SK-MEL-5 (cell line): ENCODE measurements at regions not wholly inside any gene's neighbourhood (a gene's known extent, or its start where the extent isn't known, plus 50 kb on each side); places are given as distances from the start of the nearest gene placed in this dataset.

ENCODE experiments used
- DNase-seq: peaks from one replicate; pipeline ENCODE4 v3.0.0-alpha.2; 2016; ENCODE audit warnings: low read depth, low spot score
- in situ Hi-C: cut with HindIII; loops from 2 replicates; pipeline ENCODE4 v1.10.0; 2016; ENCODE audit warnings: low sequenced_read_pairs, high pct_unique_total_duplicates, low pct_unique_long_range_greater_than_20kb

DNA sequence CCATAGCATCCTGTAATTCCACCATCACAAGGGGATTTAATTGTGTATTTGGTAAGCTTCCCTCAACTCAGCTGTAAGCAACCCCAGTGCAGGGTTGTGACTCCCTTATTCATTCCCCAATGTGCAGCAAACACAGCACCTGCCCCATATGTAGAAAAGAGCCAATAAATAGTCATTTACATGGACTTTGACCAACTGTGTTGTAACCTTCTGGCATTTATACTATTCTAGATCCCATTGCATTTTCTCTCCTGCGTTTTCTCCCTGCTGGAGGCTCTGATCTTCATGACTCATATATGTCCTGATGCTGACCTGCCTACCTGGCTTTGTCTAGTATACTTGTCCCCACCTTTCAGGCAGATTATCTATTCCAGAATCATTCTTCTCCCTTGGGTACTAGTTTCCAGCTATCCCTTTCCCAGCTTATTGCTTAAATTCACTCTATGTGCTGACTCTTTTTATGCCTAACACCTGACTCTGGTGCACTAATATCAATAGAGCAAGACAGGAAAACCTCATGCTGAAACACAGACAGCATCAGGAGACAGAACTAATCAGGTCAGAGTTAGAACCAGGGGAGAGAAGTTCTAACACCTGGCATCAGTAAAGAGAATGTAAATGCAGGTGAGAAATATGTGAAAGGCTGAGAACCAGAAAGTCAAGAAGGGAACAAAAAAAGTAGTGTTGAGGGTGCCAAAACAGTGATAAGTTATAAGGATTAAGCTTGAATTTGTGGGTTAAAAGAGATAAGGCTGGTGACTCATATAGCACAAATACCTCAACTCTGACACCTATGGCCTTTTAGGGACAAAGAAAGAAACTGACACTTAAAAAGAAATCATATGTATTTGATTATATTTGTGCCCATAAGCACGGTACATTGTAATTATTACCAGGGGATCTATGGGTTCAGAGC lies 402.7 kb downstream of the IPMK start:
- no peak for DNase-seq
- in situ Hi-C loops, result no loop called here

- DNase-seq, result peak; percentile 22
- in situ Hi-C loops, result no loop called here
Observed at GRCh38 chr10:57849691-57850357, 417.9 kb downstream of the IPMK start.

DNA sequence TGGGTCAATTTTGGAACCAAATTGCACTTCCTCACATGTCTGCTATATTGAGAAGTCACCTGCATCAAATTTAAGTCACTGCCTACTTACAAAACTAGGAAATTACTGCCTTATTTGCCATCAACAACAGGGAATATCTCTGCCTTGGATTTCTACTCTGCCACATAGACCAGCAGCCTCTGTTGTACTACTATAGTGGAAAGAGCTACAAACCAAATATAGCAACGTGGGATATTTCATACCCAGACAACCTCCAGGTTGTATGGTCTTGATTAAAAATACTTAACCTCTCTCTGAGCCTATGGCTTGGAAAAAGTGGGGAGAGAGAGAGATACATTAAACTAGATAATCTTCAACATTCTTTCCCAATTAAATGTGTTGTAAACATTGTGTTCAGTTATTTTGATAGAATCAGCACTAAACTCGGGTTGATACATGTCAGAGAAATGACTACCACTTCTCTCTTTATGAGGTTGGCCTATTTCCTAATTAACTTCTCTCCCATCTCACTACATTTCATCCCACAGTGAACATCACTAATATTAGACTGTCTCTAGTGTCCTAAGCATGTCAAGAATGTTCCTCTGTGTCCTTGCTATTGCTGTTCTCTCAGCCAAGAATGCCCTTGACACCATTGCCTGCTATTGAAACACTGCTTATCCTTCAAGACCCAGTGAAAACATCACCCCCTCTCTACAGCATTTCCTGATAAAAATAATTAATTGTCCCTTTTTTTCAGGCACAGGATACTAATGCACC lies 421.2 kb downstream of the IPMK start:
- DNase-seq, result no peak
- in situ Hi-C loops, result no loop called here

DNA sequence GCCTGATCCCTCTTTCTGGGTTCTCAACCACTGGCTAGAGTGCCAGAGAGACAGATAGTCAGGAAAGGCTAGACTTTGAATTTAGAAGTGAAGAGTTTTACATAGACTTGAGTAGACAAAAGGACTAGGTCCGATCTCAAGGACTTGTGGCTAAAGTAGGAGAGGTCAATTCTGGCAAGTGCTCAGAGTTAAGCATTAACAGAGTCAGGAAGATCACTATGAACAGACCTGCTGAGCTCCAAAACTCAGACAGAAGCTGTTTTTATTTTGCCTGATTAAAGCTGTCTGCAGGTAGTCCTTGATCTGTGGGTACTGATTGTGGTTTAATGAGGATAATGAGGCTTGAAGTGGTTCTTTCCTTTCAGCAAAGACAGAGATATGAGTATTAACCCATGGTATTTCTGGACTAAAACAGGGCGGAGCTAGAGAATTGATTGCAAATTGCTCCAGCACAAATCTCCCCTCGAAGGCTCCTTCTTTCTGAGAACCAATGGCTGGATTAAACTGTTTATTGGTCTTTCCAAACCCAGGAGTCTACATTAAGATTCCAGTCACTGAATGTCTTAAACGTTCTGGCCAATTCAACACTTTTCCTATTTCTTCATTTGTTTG lies 423.2 kb downstream of the IPMK start:
- no peak for DNase-seq
- in situ Hi-C loops, result no loop called here

GRCh38 chr10:57830877-57831560 lies 436.7 kb downstream of the IPMK start:
- in situ Hi-C loops, result no loop called here
- no peak for DNase-seq

DNA sequence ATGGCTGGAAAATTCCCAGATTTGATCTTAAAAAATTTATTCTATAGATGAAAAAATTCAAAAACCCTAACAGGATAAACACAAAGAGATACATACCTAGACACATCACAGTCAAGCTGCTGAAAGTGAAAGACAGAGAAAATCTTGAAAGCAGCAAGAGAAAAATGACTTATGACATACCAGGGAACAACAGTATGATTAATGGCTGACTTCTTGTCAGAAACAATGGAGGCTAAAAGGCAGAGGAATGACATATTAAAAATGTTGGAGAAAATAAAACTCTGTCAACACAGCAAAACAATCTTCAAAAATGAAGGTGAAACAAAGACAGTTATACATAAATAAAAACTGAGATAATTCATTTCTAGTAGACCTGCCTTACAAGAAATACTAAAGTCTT lies 442.7 kb downstream of the IPMK start:
- in situ Hi-C loops, result no loop called here
- DNase-seq, result no peak

- DNase-seq, result no peak
- in situ Hi-C loops, result no loop called here
Observed at GRCh38 chr10:57823398-57823797, 444.3 kb downstream of the IPMK start.

- DNase-seq, result no peak
- in situ Hi-C loops, result no loop called here
Observed at GRCh38 chr10:57822965-57823364, 444.7 kb downstream of the IPMK start.

DNA sequence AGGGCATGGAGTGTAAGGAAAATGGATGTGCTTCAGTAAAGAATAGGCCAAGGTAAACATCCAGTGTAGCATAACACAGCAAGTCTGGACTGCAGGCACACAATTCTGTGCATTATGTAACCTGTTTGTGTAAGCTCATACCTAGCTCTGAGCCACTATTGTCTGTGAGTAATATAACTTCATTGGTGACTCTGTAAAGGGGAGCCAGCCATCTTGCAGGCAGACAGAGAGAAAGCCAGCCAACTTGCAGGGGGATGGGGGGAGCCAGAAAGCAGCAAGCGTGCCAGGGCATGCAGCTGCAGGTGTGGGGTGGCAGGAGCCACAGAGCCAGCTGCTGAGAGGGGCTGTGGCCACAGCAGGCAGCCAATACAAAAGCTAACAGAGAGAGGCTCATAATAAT lies 449.2 kb downstream of the IPMK start:
- in situ Hi-C loops, result no loop called here
- no peak for DNase-seq

DNA sequence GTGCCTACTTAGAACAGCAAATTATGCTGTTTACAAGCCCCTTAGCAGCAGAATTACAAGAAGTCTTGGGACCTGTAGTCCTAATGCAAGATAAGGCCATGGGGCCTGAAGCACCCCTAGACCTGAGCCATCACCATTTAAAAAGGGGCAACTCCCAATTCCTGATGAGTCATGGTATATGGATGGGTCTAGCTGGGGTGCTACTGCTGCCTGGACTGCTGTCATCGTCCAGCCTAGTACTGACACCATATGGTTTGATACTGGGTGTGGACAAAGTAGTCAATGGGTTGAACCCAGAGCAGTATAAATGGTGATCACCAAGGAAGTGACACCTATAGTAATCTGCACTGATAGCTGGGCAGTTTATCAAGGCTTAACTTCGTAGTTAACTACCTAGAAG lies 450.0 kb downstream of the IPMK start:
- DNase-seq, result no peak
- in situ Hi-C loops, result no loop called here

DNA sequence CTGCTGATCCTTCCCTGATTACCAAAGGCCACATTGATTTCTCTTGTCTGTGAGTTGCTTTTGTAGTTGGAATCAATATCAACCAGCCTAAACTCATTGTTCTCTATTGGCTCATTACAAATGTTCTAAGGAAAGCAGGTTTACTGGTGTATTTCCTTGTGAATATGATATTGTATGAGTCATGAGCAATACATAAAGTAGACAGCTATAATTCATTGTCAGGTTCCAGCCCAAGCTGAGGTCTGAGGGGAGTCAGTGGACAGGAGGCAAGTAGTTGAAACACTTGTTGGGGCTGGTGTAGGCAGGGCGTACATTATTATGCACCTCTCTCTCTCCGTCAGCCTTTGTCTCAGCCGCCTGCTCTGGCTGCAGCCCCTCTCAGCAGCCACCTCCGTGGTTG lies 451.7 kb downstream of the IPMK start:
- in situ Hi-C loops, result no loop called here
- DNase-seq, result no peak

DNA sequence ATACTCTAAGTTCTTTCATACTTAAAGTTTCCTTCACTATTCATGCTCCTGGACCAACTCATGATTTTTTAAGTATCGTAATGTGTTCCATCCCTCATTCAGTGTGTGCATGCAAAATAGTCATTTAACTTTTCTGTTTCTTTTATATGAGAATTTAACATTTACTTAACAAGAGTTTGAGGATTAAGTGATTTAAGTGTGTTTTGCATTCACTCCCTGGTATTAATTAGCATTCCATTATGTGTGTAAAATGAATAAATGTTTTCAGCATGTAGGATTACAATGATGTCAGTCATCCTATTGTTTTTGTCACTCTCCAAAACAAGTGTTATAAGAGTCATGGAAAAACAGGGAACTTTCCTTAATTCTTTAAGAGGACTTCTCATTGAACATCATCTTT lies 457.7 kb downstream of the IPMK start:
- no peak for DNase-seq
- in situ Hi-C loops, result no loop called here

GRCh38 chr10:57807906-57808305 lies 459.8 kb downstream of the IPMK start:
- no peak for DNase-seq
- in situ Hi-C loops, result no loop called here

DNA sequence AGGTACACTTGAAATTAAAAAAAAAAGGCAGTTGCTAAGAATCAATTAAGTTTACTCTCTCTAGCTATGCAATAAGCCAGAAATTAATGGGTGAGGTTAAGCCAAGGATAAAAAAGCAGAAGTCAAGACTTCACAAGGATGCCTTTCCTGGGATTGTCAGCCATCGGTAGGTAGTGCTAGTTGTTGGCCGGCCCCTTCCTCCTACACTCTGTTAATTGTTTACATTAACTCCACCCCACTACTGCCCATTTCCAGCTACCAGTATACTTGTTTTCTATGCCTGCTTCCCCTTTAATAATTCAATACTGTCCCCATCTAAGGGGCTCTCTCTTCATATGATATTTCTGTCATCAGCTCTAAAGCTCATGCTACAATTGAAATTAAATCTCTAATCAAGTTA lies 461.0 kb downstream of the IPMK start:
- in situ Hi-C loops, result no loop called here

DNA sequence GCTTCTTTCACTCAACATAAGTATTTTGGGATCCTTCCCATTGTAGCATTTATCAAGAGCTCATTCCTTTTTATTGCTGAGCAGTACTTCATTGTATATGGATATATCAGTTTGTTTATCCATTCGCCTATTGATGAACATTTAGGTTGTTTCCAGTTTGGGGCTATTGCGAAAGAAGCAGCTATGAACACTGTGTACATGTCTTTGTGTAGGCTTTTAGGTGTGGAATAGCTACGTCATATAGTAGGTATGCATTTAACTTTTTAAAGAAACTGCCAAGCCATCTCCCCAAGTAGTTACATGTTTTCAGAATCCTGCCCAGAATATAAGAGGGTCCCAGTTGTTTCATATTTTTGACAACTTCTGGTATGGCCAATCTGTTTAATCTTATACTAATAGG lies 468.1 kb downstream of the IPMK start:
- DNase-seq, result no peak
- in situ Hi-C loops, result no loop called here

More for the DNA sequence above, 461.0 kb downstream of the IPMK start:
- no peak for DNase-seq

DNA sequence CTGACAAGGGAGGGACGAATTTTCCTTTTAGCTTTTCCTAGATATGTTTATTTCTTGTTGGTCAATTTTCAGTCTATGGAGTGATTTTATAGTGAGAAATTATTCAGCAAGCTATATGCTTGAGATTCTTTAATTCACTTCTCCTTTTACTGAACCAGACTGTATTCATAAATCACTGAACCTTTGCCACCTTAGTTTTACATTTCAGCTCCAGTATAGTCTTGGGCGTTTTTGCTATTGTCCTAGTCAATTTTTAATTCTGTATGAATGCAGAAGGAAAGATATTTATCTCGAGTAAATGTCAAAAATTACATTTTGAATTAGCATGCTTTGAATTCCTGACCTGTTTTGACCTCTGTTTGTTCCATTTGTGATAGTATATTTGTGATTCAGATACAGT lies 468.9 kb downstream of the IPMK start:
- DNase-seq, result no peak
- in situ Hi-C loops, result no loop called here

- in situ Hi-C loops, result no loop called here
- no peak for DNase-seq
Observed at GRCh38 chr10:57791546-57791945, 476.1 kb downstream of the IPMK start.

DNA sequence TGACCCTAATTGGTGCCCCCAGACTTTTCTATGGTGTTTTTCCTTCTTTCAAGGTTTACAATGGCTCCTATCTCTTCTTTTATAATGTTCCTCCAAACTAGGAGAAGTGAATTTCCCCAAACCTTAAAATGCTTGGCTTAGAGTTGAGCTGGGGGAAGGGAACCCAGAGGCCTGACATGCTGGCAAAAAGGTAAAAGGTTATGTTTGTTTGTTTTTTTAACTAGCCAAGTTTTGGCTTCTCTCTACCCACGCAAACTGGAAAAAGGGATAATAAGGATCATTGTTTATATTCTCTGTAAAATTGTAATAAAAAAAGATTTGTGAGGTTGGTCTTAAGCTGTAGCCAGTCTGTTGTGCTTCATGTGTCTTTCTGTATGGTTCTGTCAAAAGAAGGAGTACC lies 477.0 kb downstream of the IPMK start:
- in situ Hi-C loops, result no loop called here
- DNase-seq, result no peak
